ENCODE measurements at regions not wholly inside any gene's neighbourhood (a gene's known extent, or its start where the extent isn't known, plus 50 kb on each side); places are given as distances from the start of the nearest gene placed in this dataset.

GRCh38 chr1:214897581-214897980, 185.0 kb upstream of the KCNK2 start:
- Mint-ChIP-seq H3K9me3 (ENCODE audit: low read depth) (peaks cover 2% of the 10 kb centered on the region), H3K36me3 (ENCODE audit: insufficient read depth) (no peaks in the 10 kb centered on the region), H3K27me3 (no peaks in the 10 kb centered on the region), H3K4me1 (ENCODE audit: low read depth) (no peaks in the 10 kb centered on the region), H3K27ac (no peak overlapping the region), H3K4me3 (ENCODE audit: low read depth) (no peak overlapping the region)
- no peak for TF ChIP-seq CTCF (IDR thresholded peaks at IDR 0.05; ENCODE audit: unreplicated experiment)
- DNase-seq (ENCODE audit: low spot score, unreplicated experiment), result no peak

- no peak for DNase-seq (ENCODE audit: low spot score, unreplicated experiment)
- TF ChIP-seq CTCF (IDR thresholded peaks at IDR 0.05; ENCODE audit: unreplicated experiment), result no peak
- Mint-ChIP-seq H3K4me3 (ENCODE audit: low read depth) (no peak overlapping the region), H3K9me3 (ENCODE audit: low read depth) (no peaks in the 10 kb centered on the region), H3K36me3 (ENCODE audit: insufficient read depth) (no peaks in the 10 kb centered on the region), H3K27me3 (no peaks in the 10 kb centered on the region), H3K4me1 (ENCODE audit: low read depth) (no peaks in the 10 kb centered on the region), H3K27ac (no peak overlapping the region)
These were observed 184.4 kb upstream of the KCNK2 start for GRCh38 chr1:214898161-214898560.

GRCh38 chr1:214898718-214899117, 183.8 kb upstream of the KCNK2 start:
- TF ChIP-seq CTCF (IDR thresholded peaks at IDR 0.05; ENCODE audit: unreplicated experiment), result no peak

GRCh38 chr1:214899908-214900460, 182.6 kb upstream of the KCNK2 start:
- no peaks in the 10 kb centered on the region for H3K36me3 Mint-ChIP-seq (ENCODE audit: insufficient read depth)
- no peak overlapping the region for H3K27ac Mint-ChIP-seq
- no peak for TF ChIP-seq CTCF (IDR thresholded peaks at IDR 0.05; ENCODE audit: unreplicated experiment)
- H3K4me3 Mint-ChIP-seq (ENCODE audit: low read depth), result no peak overlapping the region
- no peaks in the 10 kb centered on the region for H3K4me1 Mint-ChIP-seq (ENCODE audit: low read depth)
- DNase-seq (ENCODE audit: low spot score, unreplicated experiment), result no peak
- no peaks in the 10 kb centered on the region for H3K9me3 Mint-ChIP-seq (ENCODE audit: low read depth)
- no peaks in the 10 kb centered on the region for H3K27me3 Mint-ChIP-seq

More at GRCh38 chr1:214898718-214899117, 183.8 kb upstream of the KCNK2 start:
- Mint-ChIP-seq H3K27me3 (no peaks in the 10 kb centered on the region), H3K4me3 (ENCODE audit: low read depth) (no peak overlapping the region), H3K9me3 (ENCODE audit: low read depth) (no peaks in the 10 kb centered on the region), H3K27ac (no peak overlapping the region), H3K4me1 (ENCODE audit: low read depth) (no peaks in the 10 kb centered on the region), H3K36me3 (ENCODE audit: insufficient read depth) (no peaks in the 10 kb centered on the region)
- no peak for DNase-seq (ENCODE audit: low spot score, unreplicated experiment)

- no peak for TF ChIP-seq CTCF (IDR thresholded peaks at IDR 0.05; ENCODE audit: unreplicated experiment)
- Mint-ChIP-seq H3K36me3 (ENCODE audit: insufficient read depth) (no peaks in the 10 kb centered on the region), H3K27me3 (no peaks in the 10 kb centered on the region), H3K9me3 (ENCODE audit: low read depth) (no peaks in the 10 kb centered on the region), H3K27ac (no peak overlapping the region), H3K4me3 (ENCODE audit: low read depth) (no peak overlapping the region), H3K4me1 (ENCODE audit: low read depth) (no peaks in the 10 kb centered on the region)
- no peak for DNase-seq (ENCODE audit: low spot score, unreplicated experiment)
These were observed 181.9 kb upstream of the KCNK2 start for GRCh38 chr1:214900590-214900989.

Data from progenitor cell of endocrine pancreas (in vitro differentiated cells).